GM18520 (cell line): ENCODE measurements at regions not wholly inside any gene's neighbourhood (a gene's known extent, or its start where the extent isn't known, plus 50 kb on each side); places are given as distances from the start of the nearest gene placed in this dataset.
"Not testable (repeated sequence)": the region's sequence is repeated elsewhere in the genome, so short reads cannot be mapped to it uniquely, and the experiment has no call there.

Source experiments
- ATAC-seq: cut with Tn5 transposase; IDR thresholded peaks from one replicate; pipeline ENCODE4 v1.9.1; 2021; ENCODE audit not compliant: unreplicated experiment

DNA sequence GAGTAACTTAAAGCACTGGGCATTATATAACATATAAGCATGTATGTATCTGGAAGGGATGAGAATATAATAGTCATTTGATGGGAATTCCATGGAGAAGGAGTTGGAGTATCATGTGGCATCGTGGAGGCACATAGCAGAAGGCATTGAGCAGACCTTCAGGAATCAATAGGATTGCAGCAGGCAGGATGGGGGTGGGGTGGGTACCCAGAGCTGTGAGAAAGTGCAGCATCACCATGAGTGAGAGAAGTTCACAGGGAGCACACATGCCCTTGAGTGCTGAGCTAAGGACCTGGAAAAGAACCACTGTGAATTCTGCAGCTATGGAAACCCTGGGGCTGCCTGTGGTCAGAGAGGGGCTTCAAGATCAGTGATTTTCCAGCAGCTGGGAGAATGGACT lies 57.3 kb downstream of the MED10 start:
- no peak for ATAC-seq

DNA sequence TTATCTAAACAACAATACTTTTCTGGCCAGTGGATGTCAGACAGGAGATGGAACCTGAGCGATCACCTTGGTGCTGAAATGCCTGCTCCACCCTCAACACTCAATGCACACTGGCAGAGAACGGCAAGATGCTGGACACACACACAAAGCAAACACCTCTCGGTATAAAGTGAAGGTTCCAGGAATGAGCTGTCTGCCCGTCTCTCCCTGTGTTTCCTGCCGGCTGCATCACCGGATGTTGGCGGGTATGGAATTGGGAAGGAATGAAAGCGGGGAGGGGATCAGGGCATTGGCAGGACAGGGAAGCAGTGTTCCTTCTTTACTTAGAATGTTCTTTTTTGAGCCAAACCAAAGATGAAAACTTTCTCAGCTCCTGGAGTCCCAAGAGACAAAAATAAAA lies 59.2 kb downstream of the MED10 start:
- ATAC-seq, result no peak

DNA sequence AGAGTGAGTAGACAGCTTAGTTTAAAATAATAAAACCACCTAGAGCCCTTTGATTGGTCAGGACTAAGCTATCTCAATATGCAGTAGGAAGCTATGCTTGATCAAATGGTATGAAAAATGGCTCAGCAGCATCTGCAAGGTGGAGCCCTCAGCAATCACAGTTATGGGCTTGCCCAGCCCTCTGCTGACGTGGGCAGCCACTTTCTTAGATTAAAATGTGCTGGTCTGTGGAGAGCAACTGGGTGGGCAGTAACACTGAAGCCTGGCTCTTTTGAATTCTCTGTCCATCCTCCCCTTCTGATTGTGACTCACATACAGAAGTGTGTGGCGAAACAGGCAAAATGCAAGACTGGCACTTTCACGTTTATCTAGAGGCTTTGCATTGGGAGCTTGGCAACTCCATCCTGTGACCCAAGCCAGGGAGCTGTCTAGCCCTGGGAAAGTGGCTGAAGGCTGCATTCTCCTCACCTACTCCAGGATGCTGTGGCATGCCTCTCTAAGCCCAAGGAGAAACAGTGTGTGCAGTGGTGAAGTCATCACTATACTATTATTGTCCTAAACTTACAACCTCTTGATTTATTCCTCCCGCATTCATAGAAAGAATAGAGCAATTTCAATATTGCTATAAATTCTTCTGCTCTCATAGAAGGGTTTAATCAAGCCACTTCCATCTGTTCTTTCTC lies 61.1 kb downstream of the MED10 start:
- no peak for ATAC-seq

DNA sequence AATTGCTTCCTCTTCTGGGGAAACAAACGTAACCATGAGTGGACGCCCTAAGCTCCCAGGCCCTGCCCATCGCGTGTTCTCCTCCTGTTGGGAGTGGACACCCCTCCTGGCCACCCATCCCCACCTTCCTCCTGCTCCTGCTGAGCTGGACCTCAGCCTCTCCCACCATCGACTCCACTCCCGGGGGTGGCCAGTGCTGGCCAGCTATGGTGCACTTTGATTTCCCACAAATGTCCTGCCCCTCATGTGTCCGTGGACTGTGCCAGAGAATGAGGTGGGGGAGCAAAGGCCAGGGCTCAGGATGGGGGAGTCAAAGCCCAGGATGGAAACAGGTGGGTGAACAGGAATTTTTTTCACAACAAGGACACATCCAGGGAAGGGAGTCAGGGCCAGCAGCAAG lies 62.8 kb downstream of the MED10 start:
- ATAC-seq, result no peak

DNA sequence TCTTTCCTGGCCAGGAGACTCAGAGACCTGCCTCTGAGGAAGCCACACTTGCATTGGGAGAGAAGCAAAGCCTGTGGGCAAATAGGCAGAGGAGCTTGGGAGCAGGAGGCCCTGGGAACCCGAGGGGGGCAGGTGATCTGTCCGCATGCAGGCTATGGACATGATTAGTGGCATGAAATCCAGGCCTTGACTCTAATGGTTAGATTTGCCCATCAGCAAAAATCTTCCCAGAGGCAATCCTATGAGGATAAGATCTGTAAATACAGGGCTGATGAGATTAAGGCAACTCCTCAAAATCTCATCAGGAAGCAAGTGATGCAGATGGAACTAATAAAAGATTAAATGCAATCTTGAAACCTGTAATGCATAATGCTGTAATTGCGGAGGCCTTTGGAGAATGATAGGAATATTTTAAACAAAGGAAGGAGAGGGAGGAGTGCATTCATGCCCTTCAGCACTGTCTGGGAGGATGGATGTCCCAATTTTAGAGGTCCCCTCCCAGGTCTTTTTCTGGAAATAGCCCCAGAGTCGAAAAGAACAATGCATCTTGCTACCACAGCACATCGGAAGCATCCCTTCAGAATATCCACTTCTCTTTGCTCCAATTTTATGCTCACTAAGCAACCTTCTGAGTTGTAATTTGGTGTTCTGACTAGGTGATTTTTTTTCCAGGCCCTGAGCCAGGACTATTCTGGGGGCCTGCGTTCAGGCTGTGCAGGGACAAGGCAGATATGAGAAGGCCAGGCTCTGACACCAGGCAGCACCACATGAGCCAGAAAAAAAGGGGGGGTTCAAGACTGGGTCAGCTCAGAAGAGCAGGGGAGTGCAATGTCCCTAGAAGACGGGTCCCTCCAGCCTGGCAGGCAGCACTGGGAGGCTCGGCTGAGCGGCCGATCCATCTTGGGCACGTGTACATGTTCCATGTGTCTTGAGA lies 66.5 kb downstream of the MED10 start:
- no peak for ATAC-seq

DNA sequence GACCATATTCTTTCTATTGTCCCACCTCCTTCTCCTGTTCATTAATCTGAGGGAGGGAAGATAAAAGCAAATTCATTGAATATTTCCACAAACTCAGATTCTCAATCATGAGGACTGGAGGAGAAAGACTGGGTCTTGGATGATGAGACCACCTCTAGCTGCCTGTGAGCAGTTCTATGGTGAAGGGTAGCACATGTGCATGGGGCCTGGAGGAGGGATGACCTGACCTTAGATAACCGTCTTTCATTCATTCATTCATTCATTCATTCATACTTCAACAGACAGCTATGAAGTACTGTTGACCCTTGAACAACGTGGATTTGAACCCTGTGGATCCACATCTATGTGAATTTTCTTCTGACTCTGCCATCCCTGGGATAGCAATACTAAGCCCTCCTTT lies 68.4 kb downstream of the MED10 start:
- no peak for ATAC-seq

DNA sequence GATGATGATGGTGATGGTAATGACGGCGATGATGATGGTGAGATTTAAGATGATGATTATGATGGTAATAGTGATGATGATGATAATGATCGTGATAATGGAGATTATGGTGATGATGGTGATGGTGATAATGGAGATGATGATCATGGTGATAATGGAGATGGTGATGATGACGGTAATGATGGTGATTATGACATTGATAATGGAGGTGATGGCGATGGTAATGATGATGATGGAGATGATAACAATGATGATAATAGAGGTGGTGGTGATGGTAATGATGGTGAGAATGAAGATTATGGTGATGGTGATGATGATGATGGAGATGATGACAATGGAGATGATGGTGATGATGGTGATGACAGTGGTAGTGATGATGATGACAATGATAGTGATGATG lies 69.7 kb downstream of the MED10 start:
- ATAC-seq, result no peak

DNA sequence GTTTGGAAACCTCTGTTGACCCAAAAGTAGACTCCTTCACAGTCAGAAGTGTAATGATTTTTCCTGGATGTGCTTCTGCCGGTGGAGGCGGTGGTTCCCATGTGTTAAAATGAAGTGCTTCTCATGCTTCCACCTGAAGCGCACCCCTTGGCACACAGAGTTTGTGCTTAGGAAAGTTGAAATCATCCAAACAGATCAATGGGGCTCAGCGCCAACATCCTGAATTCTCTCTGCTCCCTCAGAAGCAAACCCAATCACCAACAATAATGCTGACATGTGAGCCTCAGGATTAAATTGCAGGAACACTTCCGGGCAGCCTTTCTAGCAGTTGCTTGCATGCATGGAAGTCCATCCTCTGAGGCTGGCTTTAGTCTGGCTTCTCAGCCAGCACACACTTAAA lies 71.0 kb downstream of the MED10 start:
- no peak for ATAC-seq

DNA sequence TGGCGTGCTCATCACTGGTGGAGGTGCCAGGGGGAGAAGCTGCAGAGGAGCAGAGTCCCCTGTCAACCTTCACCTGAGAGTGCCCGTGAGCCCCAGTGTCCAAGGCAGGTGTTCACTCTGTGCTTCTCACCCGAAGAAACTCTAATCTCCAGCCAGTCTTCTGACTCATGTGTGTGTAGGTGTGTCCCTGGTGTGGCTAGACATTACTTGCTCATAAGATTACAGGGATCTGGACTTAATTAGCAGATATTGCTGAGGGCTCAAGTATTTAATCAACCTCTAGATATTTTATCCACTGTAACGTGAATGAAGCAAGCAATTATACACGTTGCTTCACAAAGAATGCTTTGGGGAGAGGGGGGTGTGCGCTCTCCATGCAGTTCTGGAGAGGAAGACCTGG lies 72.5 kb downstream of the MED10 start:
- ATAC-seq, result no peak

DNA sequence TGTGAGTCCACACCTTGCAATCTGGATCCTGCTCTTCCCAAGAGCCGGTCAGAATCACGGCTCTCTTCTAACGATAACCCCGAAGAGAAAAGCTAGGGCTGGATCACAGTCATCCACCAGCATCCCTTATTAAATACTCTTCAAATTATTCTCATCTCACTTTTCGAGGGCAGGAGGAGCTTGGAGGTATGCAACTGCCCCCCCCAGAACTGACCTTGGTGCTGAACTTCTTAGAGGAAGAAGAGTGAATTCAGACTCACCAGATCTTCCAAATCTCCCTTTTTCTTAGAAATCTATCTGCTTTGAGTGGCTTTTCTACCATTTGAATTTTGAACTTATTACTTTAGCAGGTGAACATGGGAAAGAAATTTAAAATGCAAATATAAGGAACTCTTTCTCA lies 75.7 kb downstream of the MED10 start:
- no peak for ATAC-seq

DNA sequence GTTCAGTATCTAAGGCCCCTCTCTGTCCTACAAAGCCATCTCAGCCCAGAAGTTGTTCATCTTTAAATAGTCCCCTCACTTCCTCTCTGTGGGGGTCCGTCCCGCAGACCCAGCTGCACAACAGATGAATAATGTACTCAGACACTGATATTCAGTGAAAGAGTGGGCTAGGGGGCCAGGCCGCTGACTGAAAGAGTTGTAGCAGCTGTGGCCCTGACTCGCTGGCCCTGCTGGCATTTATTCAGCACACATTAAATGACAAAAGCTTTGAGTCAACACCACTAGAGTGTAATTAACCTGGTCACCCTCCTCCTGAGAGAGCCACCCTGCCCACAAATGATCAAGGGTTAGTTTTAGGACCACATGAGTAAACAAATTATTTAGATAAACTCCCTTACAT lies 76.3 kb downstream of the MED10 start:
- ATAC-seq, result no peak

DNA sequence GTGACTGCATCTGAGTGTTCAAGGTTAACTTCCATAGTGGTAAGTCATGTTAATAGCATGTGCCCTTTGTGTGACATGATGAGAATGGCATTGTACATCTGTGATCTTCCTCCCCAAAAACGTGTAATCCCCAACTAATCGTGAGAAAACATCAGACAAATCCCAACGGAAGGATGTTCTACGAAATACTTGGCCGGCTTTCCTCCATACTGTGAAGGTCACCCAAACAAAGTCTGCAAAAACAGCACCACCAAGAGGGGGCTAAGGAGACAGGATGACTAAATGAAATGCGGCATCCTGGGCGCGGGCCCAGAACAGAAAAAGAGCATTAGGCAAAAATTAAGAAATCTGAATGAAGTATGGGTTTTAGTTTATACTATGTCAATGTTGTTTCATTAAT lies 81.8 kb downstream of the MED10 start:
- ATAC-seq, result no peak

DNA sequence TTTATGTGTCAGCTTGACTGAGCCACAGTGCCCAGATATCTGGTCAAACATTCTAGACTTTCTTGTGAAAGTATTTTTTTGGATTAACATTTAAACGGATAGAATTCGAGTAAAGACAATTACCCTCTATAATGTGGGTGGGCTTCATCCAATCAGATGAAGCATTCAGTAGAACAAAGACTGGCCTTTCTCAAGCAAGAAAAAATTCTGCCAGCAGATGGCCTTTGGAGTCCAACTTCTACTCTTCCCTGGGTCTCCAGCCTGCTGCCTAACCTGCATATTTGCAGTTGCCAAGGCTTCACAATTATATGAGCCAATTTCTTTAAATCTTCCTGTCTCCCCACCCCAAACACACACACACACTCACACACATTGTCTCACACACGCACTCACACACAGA lies 86.4 kb downstream of the MED10 start:
- no peak for ATAC-seq

DNA sequence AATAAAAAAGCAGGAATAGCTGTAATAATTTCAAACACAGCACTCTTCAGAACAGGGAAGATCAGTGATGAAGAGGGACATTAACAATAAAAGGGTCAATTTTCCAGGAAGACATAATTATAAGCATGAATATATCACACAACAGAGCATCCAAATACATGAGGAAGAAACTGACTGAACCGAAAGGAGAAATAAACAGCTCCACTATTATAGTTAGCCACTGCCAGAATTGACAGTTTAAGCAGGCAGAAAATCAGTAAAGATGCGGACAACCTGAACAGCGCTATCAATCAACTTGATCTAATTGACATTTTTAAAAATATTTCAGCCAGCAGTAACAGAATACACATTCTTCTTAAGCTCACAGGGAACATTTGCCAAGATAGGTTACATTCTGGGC lies 89.1 kb downstream of the MED10 start:
- no peak for ATAC-seq

DNA sequence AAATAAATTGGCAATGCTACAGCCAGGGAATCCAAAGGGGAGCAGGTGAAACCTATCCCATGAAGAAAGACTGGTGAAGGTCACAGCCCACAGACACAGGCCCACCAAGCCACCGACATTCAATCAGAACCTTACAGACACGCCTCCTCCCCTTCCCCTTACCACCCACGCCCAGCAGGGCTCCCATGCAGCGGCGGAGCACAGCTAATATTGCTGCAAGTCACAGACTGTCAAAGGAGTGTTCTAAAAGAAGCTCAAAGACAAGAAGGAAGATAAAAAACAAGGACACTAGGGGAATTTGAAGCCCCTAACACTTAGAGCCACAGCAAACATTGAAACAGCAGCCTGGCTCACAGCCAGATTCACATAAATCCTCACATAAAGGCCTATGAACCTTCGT lies 91.2 kb downstream of the MED10 start:
- no peak for ATAC-seq

DNA sequence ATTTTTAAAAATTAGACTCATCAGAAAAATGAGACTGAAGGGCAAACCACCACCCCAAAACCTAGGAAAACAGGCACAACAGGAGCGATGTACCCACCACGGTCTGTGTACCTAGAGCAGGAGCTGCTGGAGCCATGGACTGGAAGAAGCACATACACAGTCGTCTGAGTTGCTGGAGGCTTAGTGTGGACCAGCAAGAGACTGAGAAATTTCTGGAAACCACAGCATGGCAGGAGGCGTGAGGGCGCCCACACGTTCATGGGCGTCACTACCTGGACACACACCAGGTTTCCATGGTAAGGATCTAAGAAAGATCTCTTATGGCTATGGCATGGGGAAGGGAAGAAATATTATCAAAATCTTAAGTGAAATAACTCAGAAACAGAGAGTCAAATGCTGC lies 91.9 kb downstream of the MED10 start:
- no peak for ATAC-seq

DNA sequence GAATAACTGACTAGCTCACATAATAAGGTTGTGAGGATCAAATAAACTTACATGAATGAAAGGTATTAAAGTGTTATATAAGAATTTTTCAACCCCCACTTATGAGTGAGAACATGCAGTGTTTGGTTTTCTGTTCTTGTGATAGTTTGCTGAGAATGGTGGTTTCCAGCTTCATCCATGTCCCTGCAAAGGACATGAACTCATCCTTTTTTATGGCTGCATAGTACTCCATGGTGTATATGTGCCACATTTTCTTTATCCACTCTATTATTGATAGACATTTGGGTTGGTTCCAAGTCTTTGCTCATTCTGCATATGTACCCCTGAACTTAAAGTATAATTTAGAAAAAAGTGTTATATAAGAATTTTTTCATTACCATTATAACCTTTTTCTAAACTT lies 93.9 kb downstream of the MED10 start:
- not testable (repeated sequence) for ATAC-seq

DNA sequence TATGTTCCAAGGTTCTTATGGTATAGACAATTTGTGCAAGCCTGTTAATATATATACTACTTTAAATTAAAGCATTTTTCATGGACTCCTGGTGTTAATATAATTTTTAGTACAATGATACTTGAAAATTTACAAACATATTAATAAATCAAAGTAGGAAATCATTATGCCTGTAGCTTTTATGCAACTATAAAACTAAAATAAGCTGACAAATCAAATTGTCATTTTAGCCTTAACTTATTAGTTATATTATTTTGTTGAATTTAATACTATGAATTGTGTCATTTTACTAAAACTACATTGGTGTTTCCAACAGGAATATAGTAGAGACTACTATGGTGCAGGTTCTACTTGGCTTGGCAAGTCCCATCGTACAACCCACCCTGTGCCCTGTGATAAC lies 96.0 kb downstream of the MED10 start:
- no peak for ATAC-seq

DNA sequence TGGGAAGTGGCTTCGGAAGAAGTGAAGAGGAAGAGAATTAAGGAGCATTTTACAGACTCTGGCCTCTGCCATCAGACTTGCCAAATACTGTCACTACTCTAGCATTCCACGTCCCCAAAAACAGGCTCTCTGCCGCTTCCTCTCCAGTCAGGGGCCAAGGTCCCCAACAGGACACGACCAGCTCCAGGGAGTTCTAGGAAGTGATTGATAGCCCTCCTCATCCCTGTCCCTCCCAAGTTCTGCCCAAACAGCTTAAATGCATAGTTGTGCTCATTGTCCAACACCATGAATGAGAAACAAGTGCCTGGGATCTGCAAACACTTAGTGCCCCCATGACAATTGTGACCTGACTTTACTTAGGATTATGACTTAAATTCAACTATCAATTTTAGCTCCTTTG lies 96.5 kb downstream of the MED10 start:
- ATAC-seq, result no peak

DNA sequence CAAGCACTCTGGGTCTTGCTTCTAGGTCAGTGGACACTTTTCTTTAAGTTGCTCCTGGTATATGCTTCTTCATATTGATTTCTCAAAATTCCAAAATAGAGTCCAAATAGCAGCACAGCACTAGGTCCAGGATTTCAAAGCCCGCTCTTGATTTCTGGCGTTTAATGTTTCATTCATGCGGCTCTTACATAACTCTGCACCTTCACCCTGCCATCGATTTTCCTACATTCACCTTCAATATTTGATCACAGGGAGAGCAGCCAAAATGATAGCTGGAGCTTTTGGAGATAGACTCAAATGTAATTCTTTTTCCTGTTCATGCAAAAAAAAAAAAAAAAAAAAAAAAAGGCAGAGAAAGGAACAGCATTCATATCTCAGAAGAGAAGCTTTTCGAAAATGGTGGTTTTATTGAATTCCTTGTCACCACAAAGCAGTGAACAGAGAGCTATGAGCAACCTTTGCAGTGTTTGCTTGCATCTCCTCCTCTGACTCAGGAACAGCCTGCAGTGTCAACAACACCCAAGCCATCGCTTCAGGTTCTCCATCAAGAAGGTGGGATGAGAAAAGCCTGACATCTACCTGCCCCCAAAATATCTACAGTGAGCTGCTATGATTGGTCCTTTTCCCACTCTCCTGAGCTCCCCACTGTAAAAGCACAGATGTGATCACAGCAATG lies 97.8 kb downstream of the MED10 start:
- ATAC-seq, result no peak

DNA sequence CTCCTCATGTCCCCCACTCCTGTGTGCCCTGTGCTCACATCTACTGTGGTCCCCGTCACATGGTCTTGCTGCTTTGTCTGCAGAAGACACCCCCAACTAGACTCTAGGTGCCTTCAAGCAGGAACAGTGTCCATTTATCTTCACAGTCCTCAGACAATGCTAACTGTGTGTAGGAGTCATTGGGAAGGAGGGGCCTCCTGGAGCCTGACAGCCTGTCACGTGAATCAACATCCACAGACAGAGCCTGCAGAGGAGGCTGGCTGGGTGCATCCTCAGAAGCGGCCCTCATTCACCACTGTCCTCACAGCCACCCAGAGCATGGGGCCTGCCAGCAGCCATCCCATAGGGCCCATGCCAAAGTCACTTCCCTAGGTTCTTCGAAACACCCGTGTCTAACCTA lies 98.7 kb downstream of the MED10 start:
- ATAC-seq, result no peak
